Cardiac muscle cell (in vitro differentiated cells and primary cell): ENCODE measurements at regions not wholly inside any gene's neighbourhood (a gene's known extent, or its start where the extent isn't known, plus 50 kb on each side); places are given as distances from the start of the nearest gene placed in this dataset.
"Not testable (repeated sequence)": the region's sequence is repeated elsewhere in the genome, so short reads cannot be mapped to it uniquely, and the experiment has no call there.

Experiments used
- DNase-seq, 2 donors: peaks; one replicate each; pipeline versions ENCODE4 v3.0.0 to v3.0.0-alpha.2; 2010 to 2017; ENCODE audit warnings: low read depth in 1 of 2, low spot score in 1 of 2
- H3K27ac ChIP-seq: fragments of 200-600 bp; sonication (generic); 2 replicates; pipeline ENCODE4 v1.5.1; 2016
- H3K27me3 ChIP-seq: fragments of 200-600 bp; sonication (generic); 2 replicates; pipeline ENCODE4 v1.6.0; 2016; ENCODE audit warnings: control low read depth
- H3K36me3 ChIP-seq: fragments of 200-600 bp; sonication (generic); 2 replicates; pipeline ENCODE4 v1.5.1; 2016; ENCODE audit warnings: control low read depth
- H3K4me1 ChIP-seq: fragments of 200-600 bp; sonication (generic); 2 replicates; pipeline ENCODE4 v1.8.1; 2017; ENCODE audit warnings: low read depth, mild to moderate bottlenecking, mixed run types
- H3K4me3 ChIP-seq: fragments of 200-600 bp; sonication (generic); 2 replicates; pipeline ENCODE4 v1.5.1; 2016; ENCODE audit warnings: mild to moderate bottlenecking
- H3K9me3 ChIP-seq: fragments of 200-600 bp; sonication (generic); 2 replicates; pipeline ENCODE4 v1.5.1; 2017; ENCODE audit warnings: low read depth, mild to moderate bottlenecking, control low read depth
- CTCF ChIP-seq: IDR thresholded peaks from 2 replicates; pipeline ENCODE4 v1.5.1; 2012; ENCODE audit warnings: low read depth, mild to moderate bottlenecking, low read length

GRCh38 chr18:49725809-49726674, 87.3 kb downstream of the ACAA2 start:
- peak; percentile 56 to 99 for DNase-seq
- Histone ChIP-seq H3K27me3 (no peaks in the 10 kb centered on the region), H3K4me1 (peaks cover 14% of the 10 kb centered on the region), H3K36me3 (no peaks in the 10 kb centered on the region), H3K9me3 (no peaks in the 10 kb centered on the region), H3K27ac (peak overlapping the region; percentile 70), H3K4me3 (no peak overlapping the region)
- peak; percentile 20 for TF ChIP-seq CTCF

GRCh38 chr18:49723648-49724180, 89.6 kb downstream of the ACAA2 start:
- H3K4me1 ChIP-seq: peaks cover 11% of the 10 kb centered on the region
- no peaks in the 10 kb centered on the region for H3K27me3 ChIP-seq
- no peaks in the 10 kb centered on the region for H3K9me3 ChIP-seq
- peak in 1 of 2 donors; percentile 77 for DNase-seq
- no peak for TF ChIP-seq CTCF
- H3K27ac ChIP-seq: no peak overlapping the region
- H3K4me3 ChIP-seq: no peak overlapping the region
- H3K36me3 ChIP-seq: no peaks in the 10 kb centered on the region

GRCh38 chr18:49722477-49722876, 90.9 kb downstream of the ACAA2 start:
- no peak for DNase-seq

GRCh38 chr18:49721981-49722380, 91.4 kb downstream of the ACAA2 start:
- TF ChIP-seq CTCF: no peak
- Histone ChIP-seq H3K4me3 (no peak overlapping the region), H3K27ac (no peak overlapping the region)

More at GRCh38 chr18:49722477-49722876, 90.9 kb downstream of the ACAA2 start:
- TF ChIP-seq CTCF: no peak
- no peaks in the 10 kb centered on the region for H3K9me3 ChIP-seq
- H3K4me1 ChIP-seq: peaks cover 11% of the 10 kb centered on the region
- H3K27me3 ChIP-seq: no peaks in the 10 kb centered on the region
- H3K4me3 ChIP-seq: no peak overlapping the region
- H3K27ac ChIP-seq: no peak overlapping the region
- no peaks in the 10 kb centered on the region for H3K36me3 ChIP-seq

GRCh38 chr18:49720944-49721343, 92.4 kb downstream of the ACAA2 start:
- not testable (repeated sequence) for DNase-seq, H3K9me3 ChIP-seq, H3K27ac ChIP-seq, H3K4me3 ChIP-seq, H3K4me1 ChIP-seq, H3K27me3 ChIP-seq, H3K36me3 ChIP-seq

More at GRCh38 chr18:49721981-49722380, 91.4 kb downstream of the ACAA2 start:
- Histone ChIP-seq H3K36me3 (no peaks in the 10 kb centered on the region), H3K4me1 (peaks cover 11% of the 10 kb centered on the region), H3K27me3 (no peaks in the 10 kb centered on the region), H3K9me3 (no peaks in the 10 kb centered on the region)
- DNase-seq: peak in 1 of 2 donors; percentile 17

GRCh38 chr18:49717617-49718016, 95.7 kb downstream of the ACAA2 start:
- no peak for TF ChIP-seq CTCF
- Histone ChIP-seq H3K27ac (no peak overlapping the region), H3K36me3 (no peaks in the 10 kb centered on the region), H3K27me3 (no peaks in the 10 kb centered on the region), H3K9me3 (no peaks in the 10 kb centered on the region), H3K4me3 (no peak overlapping the region), H3K4me1 (no peaks in the 10 kb centered on the region)
- no peak for DNase-seq
